HG03175 (cell line): ENCODE measurements at regions not wholly inside any gene's neighbourhood (a gene's known extent, or its start where the extent isn't known, plus 50 kb on each side); places are given as distances from the start of the nearest gene placed in this dataset.

Experiments
- ATAC-seq: cut with Tn5 transposase; IDR thresholded peaks from one replicate; pipeline ENCODE4 v1.9.1; 2021; ENCODE audit warnings: mild to moderate bottlenecking, moderate library complexity; ENCODE audit not compliant: unreplicated experiment

DNA sequence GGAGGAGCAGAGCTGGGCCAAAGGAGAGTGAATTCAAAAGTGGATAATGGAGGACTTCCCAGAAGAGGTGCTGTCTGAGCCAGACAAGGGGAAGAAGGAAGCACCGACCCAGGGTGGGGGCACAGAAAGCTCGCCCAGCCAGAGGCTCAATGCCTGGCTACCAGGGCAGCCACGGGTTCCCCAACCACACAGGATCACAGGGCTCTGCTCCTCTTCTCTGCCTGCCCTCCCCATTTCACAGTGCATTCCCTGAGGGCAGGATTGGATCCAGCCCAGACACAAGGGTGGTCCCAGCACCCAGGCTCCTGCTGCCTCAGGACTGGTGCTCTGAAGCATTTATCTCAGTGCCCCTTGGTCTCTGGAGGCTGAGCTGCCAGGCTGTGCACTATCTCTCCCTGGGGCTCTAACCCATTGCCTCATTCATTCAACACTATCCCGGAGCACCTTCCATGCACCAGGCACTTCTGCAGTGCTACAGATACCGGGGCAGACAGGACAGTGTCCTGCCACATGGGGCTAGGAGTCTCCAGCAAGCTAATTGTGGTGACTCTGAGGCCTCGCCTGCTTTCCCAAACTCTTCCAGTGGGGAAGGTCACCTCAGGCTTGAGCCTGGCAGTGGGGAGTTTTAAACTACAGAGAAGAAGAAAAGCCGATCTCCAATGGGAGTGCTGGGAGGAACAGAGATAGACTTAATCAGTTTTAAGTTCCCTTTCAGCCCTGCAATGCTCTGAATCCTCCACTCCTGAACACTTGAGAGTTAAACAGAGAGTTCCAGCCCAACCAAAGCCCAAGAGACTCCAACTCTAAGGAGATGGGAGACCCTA, 201.8 kb upstream of the ZMIZ1 start:
- no peak for ATAC-seq

DNA sequence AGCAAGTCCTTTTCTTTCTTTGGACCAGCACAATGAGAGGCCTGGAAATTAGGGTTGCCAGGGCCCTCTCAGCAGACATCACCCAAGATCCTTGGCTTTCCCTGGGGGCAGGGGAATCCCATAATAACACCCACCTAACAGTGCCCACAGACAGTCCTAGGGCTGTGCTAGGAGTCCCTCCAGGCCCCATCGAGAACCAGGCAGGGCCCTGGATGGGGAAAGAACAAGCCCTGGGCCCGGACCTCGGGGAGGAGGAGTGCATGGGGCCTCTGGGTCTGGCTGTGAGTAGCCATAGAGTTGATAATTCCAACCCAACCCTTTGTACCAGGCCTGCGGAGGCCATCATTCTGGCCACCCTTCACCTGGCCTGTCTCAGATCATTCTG, 201.2 kb upstream of the ZMIZ1 start:
- ATAC-seq = no peak

DNA sequence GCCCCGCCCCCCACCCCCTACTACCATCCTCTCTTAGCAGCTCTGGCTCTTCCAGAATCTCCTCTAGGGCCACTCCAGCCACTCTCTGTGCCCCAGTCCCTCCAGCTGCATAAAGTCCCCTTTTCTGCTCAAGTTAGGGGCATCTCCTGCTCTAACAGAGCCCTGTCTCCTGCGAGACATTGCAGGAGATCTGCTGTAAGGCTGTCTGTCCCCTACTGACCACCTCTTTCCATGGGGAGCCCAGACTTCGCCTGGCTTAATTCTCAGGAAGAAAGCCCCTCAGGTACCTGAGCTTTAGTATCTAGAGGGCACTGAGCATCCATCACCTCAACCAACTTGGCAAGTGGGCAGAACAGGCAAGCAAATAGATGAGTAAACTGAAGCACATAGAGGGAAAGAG, 200.7 kb upstream of the ZMIZ1 start:
- no peak for ATAC-seq

DNA sequence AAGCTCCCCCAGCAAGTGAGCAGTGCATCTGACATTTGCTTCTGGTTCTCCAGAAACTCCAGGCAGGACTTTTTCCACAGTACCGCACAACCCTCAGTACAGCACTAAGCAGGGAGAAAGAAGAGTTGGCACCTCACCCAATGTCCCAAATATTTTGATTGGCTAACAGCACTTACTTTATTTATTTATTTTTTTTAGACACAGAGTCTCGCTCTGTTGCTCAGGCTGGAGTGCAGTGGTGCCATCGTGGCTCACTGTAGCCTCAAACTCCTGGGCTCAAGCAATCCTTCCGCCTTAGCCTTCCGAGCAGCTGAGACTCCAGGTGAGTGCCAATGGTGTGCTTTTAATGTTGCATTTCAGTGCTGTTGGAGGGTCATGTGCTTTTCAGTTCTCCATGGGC, 200.3 kb upstream of the ZMIZ1 start:
- ATAC-seq = no peak

DNA sequence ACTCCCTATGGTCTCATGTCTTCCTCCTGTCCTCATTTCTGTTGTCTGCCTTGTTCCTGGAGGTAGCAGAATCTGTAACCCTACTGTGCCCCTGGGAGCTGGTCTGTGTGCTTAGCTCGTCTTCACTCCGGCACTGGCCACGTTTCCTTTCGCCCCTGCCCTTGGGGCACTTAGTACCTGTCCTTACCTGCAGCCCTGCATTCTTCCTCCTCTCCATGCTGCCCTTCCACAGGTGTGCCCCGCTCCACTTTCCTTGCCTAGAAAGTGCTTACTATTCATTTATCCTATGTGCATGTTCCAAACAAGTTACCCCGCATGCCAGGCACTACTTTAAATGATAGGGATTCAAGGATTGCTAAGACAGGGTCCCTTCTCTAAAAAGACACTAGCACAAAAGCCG, 199.9 kb upstream of the ZMIZ1 start:
- ATAC-seq = no peak

DNA sequence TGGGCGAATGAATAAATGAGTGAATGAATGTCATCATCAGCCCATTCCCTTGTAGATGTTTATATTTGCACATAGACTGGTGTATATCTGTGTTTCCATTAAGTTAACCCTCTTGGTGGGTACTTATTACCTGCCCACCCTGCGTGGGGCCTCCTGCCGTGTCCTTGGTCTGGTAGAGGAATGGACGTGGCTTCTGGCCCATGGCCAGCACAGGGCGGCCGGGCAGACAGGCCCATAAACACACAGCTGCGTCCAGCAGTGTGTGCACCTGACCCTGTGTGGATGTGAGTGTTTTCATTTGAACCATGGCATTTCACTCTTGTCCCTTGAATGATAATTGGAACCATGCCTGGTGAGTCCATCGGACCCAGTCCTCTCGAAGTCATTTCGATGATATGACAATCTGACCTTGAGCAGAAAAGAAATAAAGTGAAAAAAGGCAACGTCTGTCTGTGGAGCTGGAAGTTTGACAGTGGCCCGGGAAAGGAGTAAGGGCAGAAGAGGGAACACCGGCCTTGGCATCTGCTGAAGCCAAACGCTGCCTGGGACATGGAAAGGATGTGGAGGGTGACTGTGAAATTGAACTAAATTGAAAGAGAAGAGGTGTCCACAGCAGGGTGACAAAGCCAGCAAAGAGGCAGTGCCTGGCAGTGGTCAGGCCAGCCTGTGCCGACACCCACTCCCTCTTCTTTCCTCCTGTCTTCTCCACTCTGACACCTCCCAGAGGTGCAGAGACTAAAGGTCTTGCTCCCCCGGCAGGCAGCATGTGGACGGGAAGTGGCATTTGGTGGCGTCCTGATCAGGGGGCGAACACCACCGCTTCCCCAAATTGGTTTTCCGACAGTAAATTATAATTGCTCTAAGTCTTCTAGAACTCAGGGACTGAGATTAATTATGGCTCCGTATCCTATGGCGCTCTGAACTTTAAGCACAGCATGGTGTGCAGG, 199.0 kb upstream of the ZMIZ1 start:
- no peak for ATAC-seq

DNA sequence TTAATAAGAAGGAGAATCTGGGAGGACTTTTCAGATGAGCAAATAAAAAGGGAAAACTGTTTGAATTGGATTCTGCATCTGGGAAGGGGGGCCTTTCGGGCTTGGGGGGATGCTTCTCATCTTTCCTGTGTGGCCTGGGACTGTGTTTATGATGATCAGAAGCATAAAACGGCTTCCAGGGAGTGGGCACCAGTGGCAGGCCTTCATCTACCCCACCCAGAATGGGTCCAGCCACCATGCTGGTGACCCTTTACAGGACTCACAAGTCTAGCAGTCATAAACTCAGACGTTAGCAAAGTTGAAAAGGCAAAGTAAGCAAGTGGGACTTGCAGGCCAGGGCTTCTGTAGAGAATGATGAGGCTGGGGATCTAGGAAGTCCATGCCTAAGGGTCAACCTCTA, 198.3 kb upstream of the ZMIZ1 start:
- no peak for ATAC-seq

DNA sequence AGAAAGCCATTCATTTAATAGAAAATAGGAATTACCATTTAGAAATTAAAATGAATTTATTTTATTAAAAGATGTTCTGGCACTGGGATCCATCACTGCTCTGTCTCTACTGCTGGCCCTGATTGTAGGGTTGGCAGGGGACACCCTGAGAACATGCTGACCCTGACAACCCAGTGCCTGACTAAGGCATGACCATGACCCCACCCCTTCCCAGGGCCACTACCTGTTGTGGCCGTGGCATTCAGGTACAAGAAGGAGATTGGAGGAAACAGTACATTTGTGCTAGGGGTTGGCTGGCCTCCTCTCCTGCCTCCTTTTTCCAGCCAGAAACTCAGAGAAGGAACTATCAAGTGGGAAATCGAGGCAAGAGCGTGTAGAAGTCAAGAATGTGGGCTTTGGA, 197.0 kb upstream of the ZMIZ1 start:
- no peak for ATAC-seq

DNA sequence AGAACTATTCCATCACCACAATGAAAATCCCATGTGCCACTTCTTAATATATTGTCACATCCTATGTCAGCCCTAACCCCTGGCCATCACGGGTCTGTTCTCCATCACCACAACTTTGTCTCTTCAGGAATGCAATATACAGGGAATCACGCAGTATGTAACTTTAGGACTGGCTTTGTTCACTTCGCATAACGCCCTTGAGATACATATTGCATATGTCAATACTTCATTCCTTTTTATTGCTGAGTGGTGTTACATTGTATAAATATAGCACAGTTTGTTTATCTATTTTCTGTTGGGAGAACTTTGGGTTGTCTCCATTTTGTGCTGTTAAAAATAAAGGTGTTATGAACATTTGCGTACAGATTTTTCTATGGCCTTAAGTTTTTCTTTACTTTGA, 195.4 kb upstream of the ZMIZ1 start:
- no peak for ATAC-seq

DNA sequence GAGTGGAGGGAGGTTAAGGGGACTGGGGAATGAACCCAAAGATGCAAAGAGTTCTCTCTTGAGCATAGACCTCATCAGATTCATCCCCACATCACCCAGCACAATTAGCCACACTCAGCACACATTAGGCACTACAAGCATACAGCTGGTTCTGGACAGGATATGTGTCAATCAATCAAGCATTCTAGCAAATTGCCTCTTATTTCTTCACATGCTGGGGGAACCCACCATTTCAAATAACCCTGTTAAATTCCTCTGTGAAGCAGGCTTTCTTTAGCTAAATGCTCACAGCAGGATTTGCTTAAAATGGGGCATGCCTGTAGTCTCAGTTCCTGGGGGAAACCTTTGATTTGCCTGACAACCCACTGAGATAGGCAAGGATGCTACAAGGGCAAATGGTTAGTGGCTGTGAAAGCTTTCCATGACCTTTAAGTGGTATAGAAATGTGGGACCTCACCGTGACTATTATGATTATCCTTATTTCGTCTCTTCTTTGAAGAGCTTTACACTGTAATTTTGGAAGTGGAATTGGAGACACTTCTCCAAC, 193.4 kb upstream of the ZMIZ1 start:
- ATAC-seq = no peak

DNA sequence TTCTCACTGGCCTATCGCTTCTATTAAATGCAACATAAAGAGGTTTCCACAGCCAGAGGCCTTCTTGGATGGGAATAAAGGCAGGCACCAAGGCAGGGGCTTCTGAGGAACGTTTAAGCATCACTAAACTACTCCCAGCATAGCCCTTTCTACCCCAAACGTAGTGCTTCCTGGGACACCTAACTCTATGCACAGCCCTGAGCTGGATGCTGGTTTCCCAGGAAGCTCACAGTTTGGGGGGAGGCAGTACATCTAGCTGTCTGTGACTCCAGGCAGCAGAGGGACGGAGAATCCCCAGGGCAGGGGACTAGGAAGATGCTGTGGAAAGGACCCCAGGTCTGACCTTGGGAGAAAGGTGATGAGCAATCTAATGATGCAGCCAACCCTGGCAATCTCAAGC, 192.8 kb upstream of the ZMIZ1 start:
- no peak for ATAC-seq

DNA sequence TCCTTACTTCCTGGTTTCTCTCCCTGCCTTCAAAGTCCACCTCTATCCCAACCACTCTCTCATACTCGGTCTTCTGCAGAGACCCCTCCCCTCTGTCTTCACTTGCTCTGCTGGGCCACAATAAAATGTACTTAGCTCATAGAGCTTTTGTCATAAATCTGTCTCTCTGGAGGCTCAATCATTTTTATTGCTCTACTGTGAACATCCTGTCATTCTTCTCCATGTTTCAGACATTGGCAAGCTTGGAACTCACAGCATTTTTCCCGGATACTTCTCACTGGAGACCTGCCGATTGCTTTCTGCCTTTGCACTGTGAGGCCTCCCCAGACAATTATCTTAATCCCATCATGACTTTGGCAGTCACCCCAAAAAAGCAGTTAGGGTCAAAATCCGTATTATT, 192.3 kb upstream of the ZMIZ1 start:
- ATAC-seq = no peak

DNA sequence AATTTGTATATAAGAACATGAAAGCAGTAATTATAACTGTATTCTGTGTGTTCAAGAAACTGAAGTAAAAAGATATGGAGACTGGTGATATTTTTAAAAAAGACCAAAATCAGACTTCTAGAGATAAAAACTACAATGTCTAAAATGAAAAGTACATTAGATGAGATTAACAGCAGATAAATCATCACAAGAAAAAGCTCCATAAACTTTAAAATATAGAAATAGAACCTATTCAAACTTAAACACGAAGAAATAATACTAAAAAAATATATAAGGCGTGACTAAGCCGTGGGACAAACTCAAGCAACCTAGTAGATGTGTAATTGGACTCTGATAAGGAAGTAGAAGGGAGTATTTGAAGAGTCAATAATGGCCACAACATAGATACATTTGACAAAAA, 189.1 kb upstream of the ZMIZ1 start:
- no peak for ATAC-seq

DNA sequence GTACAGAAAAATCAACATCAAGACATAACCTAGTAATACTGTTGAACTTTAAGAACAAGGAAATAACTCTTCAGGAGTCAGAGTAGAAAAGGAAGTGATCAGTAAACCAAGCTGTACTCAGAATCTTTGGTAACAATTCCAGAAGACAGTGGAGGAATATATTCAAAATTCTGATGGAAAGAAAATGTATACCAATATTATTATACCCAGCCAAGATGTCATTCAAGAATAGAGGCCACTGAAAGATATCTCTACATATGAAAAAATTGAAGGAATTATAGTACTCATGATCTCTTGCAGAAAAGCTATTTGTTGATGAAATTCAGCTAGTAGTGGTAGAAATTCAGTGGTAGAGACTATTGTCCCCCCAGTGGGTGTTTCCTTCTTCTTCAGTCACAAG, 182.6 kb upstream of the ZMIZ1 start:
- no peak for ATAC-seq

DNA sequence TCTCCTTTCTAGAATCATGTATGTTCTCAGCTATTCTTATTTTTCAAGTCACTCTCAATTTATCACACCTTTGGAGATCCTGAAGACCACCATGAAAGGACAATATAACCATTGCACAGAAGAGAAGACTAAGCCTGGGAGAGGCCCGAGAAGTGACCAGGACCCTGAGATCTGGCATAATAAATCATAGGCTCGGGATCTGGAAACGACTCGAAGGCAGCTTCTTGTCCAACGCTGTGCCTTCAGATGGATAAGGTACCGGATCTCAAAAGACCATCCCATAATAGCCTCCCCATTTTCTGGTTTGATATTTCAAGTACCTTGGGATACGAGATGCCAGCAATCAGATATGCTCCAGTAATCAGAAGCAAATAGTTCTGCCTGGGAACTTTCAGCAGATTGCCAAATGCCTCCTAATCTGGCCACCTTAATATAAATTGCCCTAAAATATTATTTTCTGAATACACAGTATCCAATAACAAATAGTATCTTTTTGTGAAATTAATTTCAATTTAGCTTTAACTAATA, 179.2 kb upstream of the ZMIZ1 start:
- ATAC-seq = no peak

DNA sequence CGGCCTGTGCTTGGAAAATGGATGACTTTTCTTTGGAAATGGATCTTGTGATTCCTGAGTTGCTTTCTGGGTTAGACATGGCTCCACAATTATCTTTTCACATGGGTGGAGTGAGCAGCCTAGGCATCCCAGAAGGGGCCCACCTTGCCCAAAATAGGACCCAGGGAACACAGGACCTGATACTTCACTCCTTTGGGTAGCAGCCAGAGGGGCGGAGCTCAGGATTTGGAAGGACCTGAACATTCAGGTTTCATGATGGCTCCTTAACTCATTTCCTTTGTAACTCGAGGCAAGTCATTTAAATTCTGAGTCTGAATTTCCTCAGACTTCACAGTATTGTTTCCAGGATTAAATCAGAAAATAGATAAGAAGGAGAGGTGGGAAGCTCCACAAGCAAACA, 178.3 kb upstream of the ZMIZ1 start:
- ATAC-seq = no peak

DNA sequence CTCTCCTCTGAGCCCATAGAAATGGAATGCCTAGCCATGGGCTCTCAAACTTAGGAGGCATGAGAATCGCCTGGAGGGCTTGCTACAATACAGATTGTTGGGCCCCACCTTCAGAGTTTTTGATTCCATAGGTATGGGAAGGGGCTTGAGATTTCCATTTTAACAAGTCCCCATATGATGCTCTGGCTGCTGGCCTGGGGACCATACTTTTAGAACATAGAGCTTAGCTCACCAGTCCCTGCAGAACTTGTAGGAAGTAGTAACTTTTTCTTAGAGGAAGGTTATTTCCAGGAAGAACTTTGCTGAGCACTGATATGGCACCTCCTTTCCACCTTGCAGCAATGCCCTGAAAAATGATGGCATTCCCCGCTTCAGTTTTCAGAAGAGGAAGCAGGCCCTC, 177.0 kb upstream of the ZMIZ1 start:
- ATAC-seq = no peak

DNA sequence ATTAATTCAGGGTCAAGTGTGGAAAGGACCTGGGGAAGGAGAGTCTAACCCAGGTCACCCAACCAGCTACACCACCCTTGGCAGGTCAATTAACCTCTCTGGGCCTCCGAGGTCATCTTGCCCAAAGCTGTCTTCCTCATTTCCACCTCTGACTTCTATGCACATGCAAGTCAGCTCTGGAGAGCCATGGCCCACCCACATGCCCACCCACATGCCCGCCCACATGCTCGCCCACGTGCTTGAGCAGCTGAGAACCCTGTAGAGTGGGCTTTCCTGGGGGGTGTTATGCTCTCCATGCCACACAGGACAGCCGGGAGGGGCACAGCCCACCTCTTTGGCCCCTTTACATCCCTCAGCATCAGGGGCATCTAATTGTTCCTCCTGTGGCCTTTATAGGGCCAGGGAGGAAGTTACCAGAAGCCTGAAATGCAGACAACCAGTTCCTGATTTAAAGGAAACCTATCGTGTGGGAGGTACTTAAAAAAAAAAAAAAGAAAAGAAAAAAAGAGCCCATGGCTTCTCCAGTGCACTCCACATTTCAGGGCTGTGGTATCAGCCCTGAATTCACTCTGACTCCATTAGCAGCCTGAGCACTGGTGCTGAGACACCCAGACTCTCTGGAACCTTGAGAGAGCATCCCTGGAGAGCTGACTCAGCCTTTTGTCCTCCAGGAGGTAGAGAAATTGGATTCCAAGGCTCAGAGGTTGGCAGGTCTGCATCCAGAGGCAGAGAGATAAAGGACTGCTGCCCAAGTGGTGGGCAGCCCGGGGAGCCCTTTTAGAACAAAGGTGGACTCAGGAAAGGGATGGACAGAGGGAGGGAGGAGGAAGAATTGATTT, 176.2 kb upstream of the ZMIZ1 start:
- no peak for ATAC-seq

DNA sequence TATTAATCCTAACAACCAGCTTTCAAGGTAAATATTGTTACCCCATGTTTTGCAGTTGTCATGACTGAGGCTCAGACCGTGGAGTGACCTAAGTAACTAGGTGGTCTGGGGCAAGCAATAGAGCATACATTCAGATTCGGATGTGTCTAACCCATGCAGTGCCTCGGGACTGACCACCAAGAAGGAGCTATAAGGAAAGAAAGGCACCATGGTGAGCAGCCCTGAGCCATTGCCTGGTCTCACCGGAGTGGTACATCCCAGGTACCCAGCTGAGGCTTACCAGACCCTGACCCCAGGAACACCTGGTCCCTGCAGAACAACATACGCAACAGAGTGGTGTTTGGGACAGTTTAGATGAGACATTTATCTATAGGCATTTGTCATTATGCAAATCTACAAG, 175.5 kb upstream of the ZMIZ1 start:
- no peak for ATAC-seq

DNA sequence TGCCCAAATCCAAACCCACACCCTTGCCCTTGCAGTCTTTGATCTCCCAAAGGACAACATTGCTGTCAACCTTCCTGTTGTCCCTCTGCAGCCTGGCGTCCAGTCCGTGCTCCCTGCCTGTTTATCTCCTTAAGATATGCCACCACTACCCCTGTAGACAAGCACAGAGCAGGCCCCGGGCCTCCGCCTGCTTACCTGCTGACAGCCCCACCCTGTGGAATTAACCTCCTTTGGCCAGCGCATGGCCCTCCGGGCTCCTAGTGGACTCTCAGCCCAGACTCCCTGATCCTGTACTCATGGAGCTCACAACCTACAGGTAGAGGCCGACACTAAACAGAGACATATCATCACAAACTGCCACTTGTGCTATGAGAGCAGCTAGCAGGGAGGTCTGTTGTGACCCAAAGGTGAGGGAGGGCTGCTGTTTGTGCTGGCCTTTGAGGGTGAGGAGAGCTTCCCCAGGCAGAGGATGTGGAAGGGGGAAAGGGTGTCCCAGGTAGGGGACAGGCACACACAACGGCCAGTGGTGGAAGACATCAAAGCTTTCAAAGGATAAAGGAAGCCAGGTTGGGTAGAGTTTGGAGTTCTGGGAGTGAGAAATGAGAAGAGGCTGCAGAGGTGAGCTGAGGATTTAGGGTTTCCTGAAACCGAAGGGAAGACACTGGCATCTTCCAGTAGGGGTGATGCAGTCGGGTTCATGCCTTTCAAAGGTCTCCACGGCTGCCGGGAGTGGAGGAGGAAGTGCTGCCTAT, 174.5 kb upstream of the ZMIZ1 start:
- no peak for ATAC-seq
